OCI-LY3 (cell line): ENCODE measurements at regions not wholly inside any gene's neighbourhood (a gene's known extent, or its start where the extent isn't known, plus 50 kb on each side); places are given as distances from the start of the nearest gene placed in this dataset.

Source experiments
- H2AFZ ChIP-seq: fragments of 200-600, 300-600 bp; shearing (Covaris generic); 2 replicates; pipeline ENCODE4 v1.6.0; 2014; ENCODE audit warnings: antibody characterized with exemption, low read depth, low read length
- H3K27ac ChIP-seq: fragments of 200-600, 300-600 bp; sonication (generic); 2 replicates; pipeline ENCODE4 v1.5.1; 2014; ENCODE audit warnings: mild to moderate bottlenecking, low read length, moderate library complexity, mixed read lengths
- H3K27me3 ChIP-seq: fragments of 200-600, 300-600 bp; sonication (generic); 2 replicates; pipeline ENCODE4 v1.6.1; 2014; ENCODE audit warnings: low read depth, low read length, mixed read lengths
- H3K36me3 ChIP-seq: fragments of 200-600, 300-600 bp; sonication (generic); replicated peaks from 2 replicates; pipeline ENCODE3; 2014; ENCODE audit warnings: low read depth, low read length, mixed read lengths
- H3K4me1 ChIP-seq: fragments of 300-600, 200-600 bp; sonication (generic); 2 replicates; pipeline ENCODE4 v1.6.1; 2014; ENCODE audit warnings: low read length, mixed read lengths
- H3K4me2 ChIP-seq: fragments of 200-600, 300-600 bp; sonication (generic); 2 replicates; pipeline ENCODE4 v1.6.1; 2014; ENCODE audit warnings: low read length, mixed read lengths
- H3K4me3 ChIP-seq: fragments of 300-600, 200-600 bp; sonication (generic); 2 replicates; pipeline ENCODE4 v1.5.1; 2014; ENCODE audit warnings: antibody characterized with exemption, mild to moderate bottlenecking, low read length, moderate library complexity
- H3K79me2 ChIP-seq: fragments of 300-600, 200-600 bp; shearing (Covaris generic); 2 replicates; pipeline ENCODE4 v1.6.1; 2014; ENCODE audit warnings: mild to moderate bottlenecking, low read length, mixed read lengths
- H3K9ac ChIP-seq: fragments of 300-600, 200-600 bp; shearing (Covaris generic); 2 replicates; pipeline ENCODE4 v1.6.0; 2014; ENCODE audit warnings: mild to moderate bottlenecking, low read length, moderate library complexity
- H3K9me3 ChIP-seq: fragments of 200-600, 300-600 bp; shearing (Covaris generic); 2 replicates; pipeline ENCODE4 v1.6.1; 2014; ENCODE audit warnings: low read length, mixed read lengths; ENCODE audit not compliant: insufficient read depth
- H4K20me1 ChIP-seq: fragments of 200-600, 300-600 bp; sonication (generic); 2 replicates; pipeline ENCODE4 v1.6.1; 2016; ENCODE audit warnings: low read length, mixed read lengths; ENCODE audit not compliant: insufficient read depth
- CTCF ChIP-seq: fragments of 200-600, 300-600 bp; sonication (generic); IDR thresholded peaks from 2 replicates; pipeline ENCODE4 v1.5.1; 2014; ENCODE audit warnings: antibody characterized with exemption, low read length, low read depth
- EZH2phosphoT487 ChIP-seq: fragments of 200-600 bp; shearing (Covaris generic); IDR thresholded peaks from 2 replicates; pipeline ENCODE4 v1.6.1; 2018; ENCODE audit warnings: antibody characterized with exemption, mixed run types, low read depth

- 0 out of 2 replicates have a peak, but pooled peaks cover 3% of the 10 kb centered on the region for H3K9me3 ChIP-seq
- TF ChIP-seq EZH2phosphoT487 (no peak), CTCF (no peak)
- no peak overlapping the region for H3K4me3 ChIP-seq
- no peak overlapping the region for H2AFZ ChIP-seq
- no peak overlapping the region for H3K9ac ChIP-seq
- no peaks in the 10 kb centered on the region for H3K79me2 ChIP-seq
- H3K27ac ChIP-seq = no peak overlapping the region
- H3K27me3 ChIP-seq = no peaks in the 10 kb centered on the region
- H3K4me1 ChIP-seq = peaks cover 8% of the 10 kb centered on the region
- no peaks in the 10 kb centered on the region for H4K20me1 ChIP-seq
- no peaks in the 10 kb centered on the region for H3K36me3 ChIP-seq
- no peak overlapping the region for H3K4me2 ChIP-seq
These were observed 1923.8 kb upstream of the CELF4 start for GRCh38 chr18:39489431-39489830.

GRCh38 chr18:39487932-39488331 is 1922.3 kb upstream of the CELF4 start:
- no peak for TF ChIP-seq EZH2phosphoT487
- no peak for TF ChIP-seq CTCF
- Histone ChIP-seq H3K9ac (no peak overlapping the region), H3K79me2 (no peaks in the 10 kb centered on the region), H4K20me1 (no peaks in the 10 kb centered on the region), H3K27ac (no peak overlapping the region), H3K4me2 (no peak overlapping the region), H3K4me1 (no peaks in the 10 kb centered on the region), H2AFZ (no peak overlapping the region), H3K36me3 (no peaks in the 10 kb centered on the region), H3K27me3 (no peaks in the 10 kb centered on the region), H3K9me3 (0 out of 2 replicates have a peak, but pooled peaks cover 3% of the 10 kb centered on the region), H3K4me3 (no peak overlapping the region)

DNA sequence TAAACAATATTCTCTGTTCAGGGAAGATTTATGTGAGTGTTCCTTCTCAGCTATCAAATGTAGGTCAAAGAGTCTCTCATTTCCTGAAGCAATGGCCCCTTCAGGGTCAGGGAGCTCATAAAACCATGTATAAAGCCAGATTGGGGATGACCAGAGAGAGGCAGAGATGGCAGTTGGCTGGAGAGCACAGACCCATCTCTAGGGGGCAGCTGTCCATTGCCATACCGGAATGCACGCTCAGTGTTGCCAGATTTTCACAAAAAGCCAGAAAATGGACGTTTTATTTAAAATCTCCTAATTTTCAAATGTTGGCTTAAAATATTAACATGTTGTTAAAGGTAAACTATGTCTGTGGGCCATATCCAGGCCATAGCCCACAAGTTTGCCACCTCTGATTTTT is 1920.7 kb upstream of the CELF4 start:
- Histone ChIP-seq H3K4me2 (no peak overlapping the region), H3K4me1 (no peaks in the 10 kb centered on the region), H3K9ac (no peak overlapping the region), H3K27ac (no peak overlapping the region), H3K36me3 (no peaks in the 10 kb centered on the region), H3K79me2 (no peaks in the 10 kb centered on the region), H3K27me3 (no peaks in the 10 kb centered on the region), H3K4me3 (no peak overlapping the region), H4K20me1 (no peaks in the 10 kb centered on the region), H3K9me3 (0 out of 2 replicates have a peak, but pooled peaks cover 3% of the 10 kb centered on the region), H2AFZ (no peak overlapping the region)
- TF ChIP-seq CTCF (no peak), EZH2phosphoT487 (no peak)

GRCh38 chr18:39485696-39486095 is 1920.1 kb upstream of the CELF4 start:
- H3K4me2 ChIP-seq = no peak overlapping the region

More at GRCh38 chr18:39485696-39486095, 1920.1 kb upstream of the CELF4 start:
- Histone ChIP-seq H3K27me3 (no peaks in the 10 kb centered on the region), H3K4me3 (no peak overlapping the region), H2AFZ (no peak overlapping the region), H3K27ac (no peak overlapping the region), H3K4me1 (no peaks in the 10 kb centered on the region), H3K36me3 (no peaks in the 10 kb centered on the region), H3K79me2 (no peaks in the 10 kb centered on the region), H3K9ac (no peak overlapping the region), H4K20me1 (no peaks in the 10 kb centered on the region), H3K9me3 (0 out of 2 replicates have a peak, but pooled peaks cover 3% of the 10 kb centered on the region)
- no peak for TF ChIP-seq CTCF
